ENCODE measurements at regions not wholly inside any gene's neighbourhood (a gene's known extent, or its start where the extent isn't known, plus 50 kb on each side); places are given as distances from the start of the nearest gene placed in this dataset.
"Not testable (repeated sequence)": the region's sequence is repeated elsewhere in the genome, so short reads cannot be mapped to it uniquely, and the experiment has no call there.

DNA sequence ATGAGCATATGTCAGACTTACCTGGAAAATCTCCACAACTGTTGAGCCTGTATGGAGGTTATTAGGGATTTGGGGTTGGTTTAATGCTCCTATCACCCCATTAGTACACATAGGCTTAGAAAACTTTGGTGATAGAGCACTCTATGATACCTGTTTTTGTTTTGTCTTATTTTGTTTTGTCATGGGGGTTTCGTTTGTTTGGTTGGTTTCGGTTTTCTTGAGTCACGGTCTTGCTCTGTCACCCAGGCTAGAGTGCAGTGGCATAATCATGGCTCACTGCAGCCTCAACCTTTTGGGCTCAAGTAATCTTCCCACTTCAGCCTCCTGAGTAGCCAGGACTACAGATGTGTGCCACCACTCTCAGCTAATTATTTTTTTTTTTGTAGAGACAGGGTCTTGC lies 70.0 kb downstream of the MZT1 start:
- DNase-seq: no peak

DNA sequence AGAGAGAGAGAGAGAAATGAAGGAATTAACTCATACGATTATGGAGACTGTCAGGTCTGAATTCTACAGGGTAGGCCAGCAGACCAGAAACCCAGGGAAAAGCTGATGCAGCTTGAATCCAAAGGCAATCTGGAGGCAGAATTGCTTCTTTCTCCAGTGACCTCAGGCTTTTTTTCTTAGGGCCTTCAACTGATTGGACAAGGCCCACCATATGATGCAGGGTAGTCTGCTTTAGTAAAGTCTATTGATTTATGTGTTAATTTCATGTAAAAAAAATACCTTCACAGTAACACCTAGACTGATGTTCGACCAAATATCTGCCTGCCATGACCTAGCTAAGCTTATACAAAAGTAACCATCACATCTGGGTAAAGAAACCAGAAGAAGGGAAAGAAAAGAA lies 71.1 kb downstream of the MZT1 start:
- no peak for DNase-seq

GRCh38 chr13:72653506-72653905 lies 73.9 kb downstream of the MZT1 start:
- DNase-seq: no peak

GRCh38 chr13:72652681-72653080 lies 74.7 kb downstream of the MZT1 start:
- DNase-seq: no peak

DNA sequence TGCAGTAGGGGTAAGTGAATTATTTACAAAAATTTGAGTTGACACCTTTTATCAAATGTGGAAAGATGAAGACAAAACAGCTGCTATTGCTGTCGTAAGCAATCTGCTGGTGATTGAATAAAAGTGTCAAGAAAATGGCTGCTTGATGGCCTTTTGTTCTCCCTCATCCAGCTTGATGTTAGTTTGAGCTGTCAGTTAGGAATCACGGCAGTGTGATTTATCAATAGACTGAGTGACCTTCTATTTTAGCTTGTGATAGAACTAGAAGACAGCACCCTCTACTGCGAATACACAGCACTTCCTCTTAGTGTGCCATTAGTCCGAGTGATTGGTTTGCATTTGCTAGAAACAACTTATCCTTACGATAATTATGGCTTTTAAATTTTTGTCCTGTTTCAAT lies 76.3 kb downstream of the MZT1 start:
- DNase-seq: no peak

DNA sequence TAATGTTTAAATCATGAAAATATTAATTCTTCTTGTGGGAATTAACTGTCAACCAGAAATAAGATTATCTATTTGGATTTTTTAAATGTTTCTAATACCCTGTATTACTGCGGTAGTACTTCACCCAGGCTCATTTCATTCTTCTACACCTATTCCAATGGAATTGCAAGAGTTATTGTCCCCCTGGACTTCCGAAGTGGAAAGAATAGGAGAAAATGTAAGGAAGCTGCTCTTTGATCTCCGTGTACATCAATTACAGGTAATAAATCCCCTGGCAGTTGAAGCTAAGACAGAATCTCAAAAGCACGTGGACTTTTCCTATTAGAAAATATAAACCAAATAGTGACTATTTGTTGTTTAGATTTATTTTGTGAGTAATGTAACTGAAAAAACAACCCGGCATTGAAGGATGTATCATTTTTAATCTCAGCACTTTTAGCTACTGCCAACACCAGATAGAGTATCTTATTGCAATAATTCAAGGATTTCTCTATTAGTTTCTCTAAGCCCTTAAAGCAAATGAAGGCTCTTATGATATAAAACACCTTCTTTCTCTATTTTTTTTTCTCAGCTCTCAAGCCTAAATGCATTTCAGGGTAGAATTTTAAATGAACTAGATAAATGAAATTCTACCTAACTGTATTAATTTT lies 77.3 kb downstream of the MZT1 start:
- no peak for DNase-seq

DNA sequence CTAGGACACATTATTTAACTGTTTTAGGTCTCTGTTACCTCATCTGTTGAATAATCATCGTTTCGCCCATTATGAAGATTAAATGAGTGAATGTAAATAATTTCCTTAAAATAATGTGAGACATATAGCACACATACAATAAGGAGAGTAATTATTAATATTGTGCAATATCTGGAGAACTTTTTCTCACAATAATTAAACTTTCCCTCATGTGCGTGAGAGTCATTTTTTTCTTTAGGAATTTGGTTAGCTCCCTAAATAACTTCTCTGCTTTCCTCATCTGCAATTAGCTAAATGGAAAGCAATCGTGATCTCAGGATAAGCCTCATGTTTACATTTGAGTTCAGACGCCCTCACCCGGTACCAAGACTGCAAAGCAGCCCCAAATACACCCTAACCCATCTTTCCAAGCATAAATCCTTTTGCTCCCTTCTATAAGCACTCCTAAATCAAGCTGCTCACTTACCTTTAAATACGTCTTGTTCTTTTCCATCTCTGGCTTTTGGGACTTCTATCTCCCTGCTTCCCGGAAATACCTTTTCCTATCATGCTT lies 78.8 kb downstream of the MZT1 start:
- DNase-seq: no peak

- DNase-seq: no peak
Measured at GRCh38 chr13:72647422-72647821, 80.0 kb downstream of the MZT1 start.

GRCh38 chr13:72645521-72645920 lies 81.9 kb downstream of the MZT1 start:
- no peak for DNase-seq

GRCh38 chr13:72643311-72643989 lies 84.0 kb downstream of the MZT1 start:
- DNase-seq: no peak

GRCh38 chr13:72639377-72639776 lies 88.1 kb downstream of the MZT1 start:
- no peak for DNase-seq

GRCh38 chr13:72638059-72638815 lies 89.2 kb downstream of the MZT1 start:
- no peak for DNase-seq

GRCh38 chr13:72637561-72637960 lies 89.9 kb downstream of the MZT1 start:
- no peak for DNase-seq

GRCh38 chr13:72634859-72635258 lies 92.6 kb downstream of the MZT1 start:
- DNase-seq: no peak

DNA sequence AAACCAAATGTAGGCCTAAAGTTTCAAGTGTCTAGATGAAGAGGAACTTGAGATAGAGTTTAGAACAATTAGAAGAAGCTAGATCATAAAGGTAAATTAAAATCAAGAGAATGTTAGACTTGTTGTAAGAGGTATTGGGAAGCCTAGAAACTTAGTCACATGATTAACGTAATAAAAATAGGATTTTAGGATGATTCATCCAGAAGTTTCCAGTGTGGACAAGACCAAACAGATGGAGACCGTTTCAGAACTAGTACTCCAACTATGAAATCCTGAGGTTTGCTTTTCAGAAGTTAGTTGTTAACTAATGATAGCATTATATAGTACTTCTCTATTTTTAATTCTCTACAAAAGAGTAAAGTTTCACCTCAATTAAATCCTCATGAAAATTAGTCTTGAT lies 104.9 kb downstream of the MZT1 start:
- no peak for DNase-seq

DNA sequence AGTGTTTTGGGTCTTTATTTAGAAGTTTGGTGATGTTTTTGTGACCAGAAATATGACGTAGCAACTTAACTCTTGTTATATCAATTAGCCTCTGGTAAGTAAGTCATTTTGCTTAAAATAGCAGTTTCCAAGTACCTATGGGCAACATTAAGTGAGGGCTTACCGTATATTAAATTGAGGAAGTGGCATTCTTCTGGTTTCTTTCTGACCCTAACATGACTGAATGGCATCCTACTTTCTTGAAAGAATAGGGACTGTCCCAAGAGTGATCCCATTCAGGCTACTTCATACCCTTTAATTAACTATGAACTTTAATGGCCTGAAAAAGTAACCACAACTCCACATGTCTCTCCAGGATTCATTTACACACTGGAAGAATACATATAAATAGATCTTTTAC lies 106.6 kb downstream of the MZT1 start:
- no peak for DNase-seq

- no peak for DNase-seq
Measured at GRCh38 chr13:72617951-72618350, 109.5 kb downstream of the MZT1 start.

- no peak for DNase-seq
Measured at GRCh38 chr13:72617186-72617585, 110.2 kb downstream of the MZT1 start.

GRCh38 chr13:72610251-72610891 lies 117.1 kb downstream of the MZT1 start:
- not testable (repeated sequence) for DNase-seq

DNA sequence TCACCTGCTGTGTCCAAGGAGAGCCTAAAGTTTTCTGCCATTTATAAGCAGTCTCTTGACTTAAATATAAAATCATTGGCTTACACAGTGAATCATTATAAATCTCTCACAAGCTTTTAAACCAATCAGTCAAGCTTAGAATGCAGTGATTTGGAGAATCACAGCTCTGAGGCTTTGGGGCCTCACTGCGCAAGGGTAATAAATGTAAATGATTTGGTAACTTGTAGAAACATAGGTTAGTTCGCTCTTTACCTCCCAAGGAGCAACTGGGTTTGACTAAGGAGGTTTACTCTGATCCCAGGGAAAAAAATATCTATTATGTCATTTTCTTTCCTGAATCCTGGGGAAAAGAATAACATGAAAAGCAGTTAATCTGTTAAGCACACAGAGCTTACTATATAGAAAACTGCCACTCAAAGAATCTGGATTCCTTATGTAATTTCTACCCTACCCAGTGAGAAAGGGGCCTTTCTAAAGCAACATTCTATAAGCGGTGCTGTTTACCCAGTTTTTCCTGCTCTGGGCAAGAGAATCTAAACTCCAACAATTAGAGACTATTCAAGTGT lies 128.2 kb downstream of the MZT1 start:
- no peak for DNase-seq

- no peak for DNase-seq
Measured at GRCh38 chr13:72590091-72590740, 137.2 kb downstream of the MZT1 start.

- no peak for DNase-seq
Measured at GRCh38 chr13:72586518-72586917, 140.9 kb downstream of the MZT1 start.
